B cell (primary cell): ENCODE measurements at regions not wholly inside any gene's neighbourhood (a gene's known extent, or its start where the extent isn't known, plus 50 kb on each side); places are given as distances from the start of the nearest gene placed in this dataset.

Experiments used
- ATAC-seq: fragments of 200-7000 bp; cut with Tn5 transposase; one replicate; pipeline ENCODE4 v1.10.0; 2021; ENCODE audit warnings: low read depth, mild to moderate bottlenecking, moderate number of reproducible peaks, moderate library complexity
- CTCF ChIA-PET: fragments of 350-600 bp; sonication (Branson Sonifier 250); formaldehyde crosslinking; loops from one replicate; lab custom pipeline; 2021; ENCODE audit warnings: antibody characterized with exemption, inconsistent platforms; lab: Charles Lee
- POLR2A ChIA-PET: fragments of 350-600 bp; sonication (Branson Sonifier 250); formaldehyde crosslinking; loops from one replicate; lab custom pipeline; 2021; ENCODE audit warnings: antibody characterized with exemption; lab: Charles Lee
- DNase-seq: peaks from one replicate; pipeline ENCODE4 v3.0.0; 2013
- H2AFZ ChIP-seq: 2 replicates; pipeline ENCODE4 v1.6.1; 2012; ENCODE audit warnings: mild to moderate bottlenecking, low read depth, low read length; ENCODE audit not compliant: insufficient read depth, poor library complexity, severe bottlenecking
- H3K27ac ChIP-seq, 2 donors: 1 replicate in 1 of 2; 2 replicates in 1 of 2; pipeline ENCODE4 v1.5.1; 2012 to 2013; ENCODE audit warnings: low read length in 2 of 2, mild to moderate bottlenecking in 2 of 2, moderate library complexity in 1 of 2
- H3K27me3 ChIP-seq, 4 experiments: fragments of 200-600 bp in 1 of 4; sonication (generic) in 1 of 4; replicated peaks in 1 of 4; 1 replicate in 2 of 4; 2 replicates in 2 of 4; pipeline versions ENCODE4 v1.6.1 to v1.7.0; 2013 to 2016; ENCODE audit warnings: low read length in 3 of 4, mild to moderate bottlenecking in 2 of 4, mixed read lengths in 1 of 4, moderate library complexity in 1 of 4; ENCODE audit not compliant: insufficient read depth in 4 of 4, control insufficient read depth in 3 of 4; ENCODE audit errors: control extremely low read depth in 1 of 4
- H3K36me3 ChIP-seq, 2 experiments: replicated peaks in 1 of 2; 1 replicate in 1 of 2; 2 replicates in 1 of 2; pipeline versions ENCODE4 v1.6.1 to v1.7.1; 2013; ENCODE audit warnings: low read length in 1 of 2; ENCODE audit not compliant: insufficient read depth in 2 of 2, control insufficient read depth in 1 of 2; ENCODE audit errors: control extremely low read depth in 1 of 2, extremely low read depth in 1 of 2
- H3K4me1 ChIP-seq, 2 donors: fragments of 200-600 bp in 1 of 2; sonication (generic) in 1 of 2; 1 replicate in 1 of 2; 2 replicates in 1 of 2; pipeline versions ENCODE4 v1.5.1 to v1.6.1; 2013 to 2017; ENCODE audit warnings: low read length in 2 of 2; ENCODE audit not compliant: control insufficient read depth in 2 of 2, insufficient read depth in 2 of 2
- H3K4me2 ChIP-seq: replicated peaks from 2 replicates; pipeline ENCODE3; 2012; ENCODE audit warnings: mild to moderate bottlenecking, low read depth, low read length; ENCODE audit not compliant: poor library complexity, severe bottlenecking
- H3K4me3 ChIP-seq, 5 experiments: fragments of 200-600 bp in 1 of 5; sonication (generic) in 1 of 5; 1 replicate in 3 of 5; 2 replicates in 2 of 5; pipeline versions ENCODE4 v1.5.1 to v1.7.0; 2011 to 2016; ENCODE audit warnings: low read length in 4 of 5, mild to moderate bottlenecking in 4 of 5, low read depth in 2 of 5, control low read depth in 1 of 5, moderate library complexity in 1 of 5; ENCODE audit not compliant: insufficient read depth in 1 of 5; ENCODE audit errors: control extremely low read depth in 1 of 5, extremely low read depth in 1 of 5
- H3K79me2 ChIP-seq: fragments of 200-600 bp; sonication (generic); one replicate; pipeline ENCODE4 v1.6.0; 2016; ENCODE audit warnings: low read length; ENCODE audit not compliant: control insufficient read depth, insufficient read depth
- H3K9ac ChIP-seq: fragments of 200-600 bp; sonication (generic); 2 replicates; pipeline ENCODE4 v1.6.1; 2017; ENCODE audit warnings: mild to moderate bottlenecking, low read length, moderate library complexity
- H3K9me3 ChIP-seq, 3 donors: one replicate each; pipeline versions ENCODE4 v1.6.1 to v1.7.1; 2013; ENCODE audit warnings: low read length in 2 of 3; ENCODE audit not compliant: control insufficient read depth in 2 of 3, insufficient read depth in 1 of 3; ENCODE audit errors: control extremely low read depth in 1 of 3
- H4K20me1 ChIP-seq: 2 replicates; pipeline ENCODE4 v1.6.0; 2012; ENCODE audit warnings: mild to moderate bottlenecking, low read length; ENCODE audit not compliant: insufficient read depth, control insufficient read depth, poor library complexity, severe bottlenecking
- H3K27ac Mint-ChIP-seq: one replicate; pipeline ENCODE4 v1.8.0; 2021; ENCODE audit warnings: mixed read lengths
- H3K27me3 Mint-ChIP-seq: one replicate; pipeline ENCODE4 v1.8.0; 2021; ENCODE audit warnings: mixed read lengths
- H3K4me1 Mint-ChIP-seq: one replicate; pipeline ENCODE4 v1.8.0; 2021; ENCODE audit warnings: mixed read lengths
- H3K4me3 Mint-ChIP-seq: one replicate; pipeline ENCODE4 v1.8.0; 2021; ENCODE audit warnings: mixed read lengths
- H3K9me3 Mint-ChIP-seq: one replicate; pipeline ENCODE4 v1.8.0; 2022; ENCODE audit warnings: mixed read lengths; ENCODE audit not compliant: insufficient read depth
- CTCF ChIP-seq: fragments of 200-600 bp; IDR thresholded peaks from one replicate; pipeline ENCODE4 v1.8.0; 2022; ENCODE audit warnings: antibody characterized with exemption, mild to moderate bottlenecking
- EZH2 ChIP-seq: IDR thresholded peaks from 2 replicates; pipeline ENCODE4 v1.6.1; 2012; ENCODE audit warnings: borderline replicate concordance, low read depth, mild to moderate bottlenecking, moderate library complexity, low read length; ENCODE audit not compliant: insufficient read depth, poor library complexity, severe bottlenecking
- WGBS: methylation state at CpG from one replicate; pipeline ENCODE4 v1.1.5; 2013; ENCODE audit warnings: missing lambda C conversion rate; ENCODE audit not compliant: insufficient coverage; 5-methylcytosine and 5-hydroxymethylcytosine counted together
- intact Hi-C: fragments of 100-400 bp; cut with micrococcal nuclease; formaldehyde crosslinking; loops from one replicate; pipeline ENCODE4 v1.10.0; 2022

GRCh38 chr11:26105762-26106423, 226.0 kb upstream of the ANO3 start:
- Mint-ChIP-seq H3K9me3 (no peaks in the 10 kb centered on the region), H3K4me1 (peaks cover 20% of the 10 kb centered on the region), H3K27ac (peak overlapping the region; percentile 8), H3K27me3 (no peaks in the 10 kb centered on the region), H3K4me3 (peak overlapping the region; percentile 40)
- Histone ChIP-seq H3K4me2 (peak overlapping the region; percentile 48), H3K4me3 (no peak overlapping the region), H3K27ac (peak overlapping the region; percentile 14 to 42), H4K20me1 (no peaks in the 10 kb centered on the region), H3K4me1 (peaks cover 11 to 12% of the 10 kb centered on the region in 2 donors), H2AFZ (peak overlapping the region; percentile 51), H3K36me3 (no peaks in the 10 kb centered on the region), H3K27me3 (no peaks in the 10 kb centered on the region), H3K9me3 (peaks cover 0 to 6% (median 0%) of the 10 kb centered on the region in 3 donors), H3K9ac (no peak overlapping the region), H3K79me2 (no peaks in the 10 kb centered on the region)
- no peak for ATAC-seq
- ChIA-PET CTCF (no interaction called here), POLR2A (no interaction called here)
- no peak for DNase-seq
- WGBS: no CpG with 5 or more reads among the region's 4 CpGs
- intact Hi-C loops: no loop called here
- no peak for TF ChIP-seq EZH2
- no peak for TF ChIP-seq CTCF

GRCh38 chr11:26106726-26107125, 225.2 kb upstream of the ANO3 start:
- POLR2A ChIA-PET: no interaction called here
- peak overlapping the region; percentile 48 for H3K4me2 ChIP-seq

More at GRCh38 chr11:26106726-26107125, 225.2 kb upstream of the ANO3 start:
- no peaks in the 10 kb centered on the region for H4K20me1 ChIP-seq
- H3K27me3 Mint-ChIP-seq: no peaks in the 10 kb centered on the region
- intact Hi-C loops: no loop called here
- H3K27me3 ChIP-seq: no peaks in the 10 kb centered on the region
- no CpG with 5 or more reads among the region's 1 CpG for WGBS
- H3K36me3 ChIP-seq: no peaks in the 10 kb centered on the region
- H3K9me3 ChIP-seq: peaks cover 0 to 6% (median 0%) of the 10 kb centered on the region in 3 donors
- no peak overlapping the region for H3K4me3 ChIP-seq
- no peak overlapping the region for H3K9ac ChIP-seq
- peaks cover 20% of the 10 kb centered on the region for H3K4me1 Mint-ChIP-seq
- DNase-seq (no peak), ATAC-seq (no peak)
- peak overlapping the region; percentile 51 for H2AFZ ChIP-seq
- no peaks in the 10 kb centered on the region for H3K9me3 Mint-ChIP-seq
- no peaks in the 10 kb centered on the region for H3K79me2 ChIP-seq
- TF ChIP-seq CTCF: no peak
- peak overlapping the region; percentile 17 for H3K27ac Mint-ChIP-seq
- CTCF ChIA-PET: no interaction called here
- H3K27ac ChIP-seq: peak overlapping the region in 1 of 2 donors; percentile 42
- peak overlapping the region; percentile 6 for H3K4me3 Mint-ChIP-seq
- peaks cover 11 to 12% of the 10 kb centered on the region in 2 donors for H3K4me1 ChIP-seq
